HCT116 (cell line): ENCODE measurements at regions not wholly inside any gene's neighbourhood (a gene's known extent, or its start where the extent isn't known, plus 50 kb on each side); places are given as distances from the start of the nearest gene placed in this dataset.
"Not testable (repeated sequence)": the region's sequence is repeated elsewhere in the genome, so short reads cannot be mapped to it uniquely, and the experiment has no call there.

Experiments
- ATAC-seq: fragments of 200-7000 bp; cut with Tn5 transposase; 2 replicates; pipeline ENCODE4 v1.9.1; 2020; ENCODE audit warnings: mild to moderate bottlenecking, moderate library complexity
- BruUV-seq: library from RNA; stranded (reverse); fragments of 400-500 nt; replicated peaks from 2 replicates; lab custom pipeline; 2021; lab: Mats Ljungman, UMichigan
- CTCF ChIA-PET: fragments of 300-600 bp; sonication (Branson Sonifier 250); formaldehyde crosslinking; loops from one replicate; lab custom pipeline; 2021; ENCODE audit warnings: antibody characterized with exemption; lab: Charles Lee
- POLR2A ChIA-PET: fragments of 300-600, 350-600 bp; sonication (Branson Sonifier 250); formaldehyde crosslinking; loops from one replicate; lab custom pipeline; 2021; ENCODE audit warnings: antibody characterized with exemption; lab: Charles Lee
- RAD21 ChIA-PET, 2 experiments: fragments of 300-600 bp; sonication (Branson Sonifier 250); formaldehyde crosslinking; loops; one replicate each; lab custom pipeline; 2023; ENCODE audit warnings: low total read pairs in 2 of 2; ENCODE audit not compliant: uncharacterized antibody in 2 of 2, unreplicated experiment in 2 of 2, low non-redundant PET in 1 of 2; lab: Charles Lee
- DNase-seq: peaks from one replicate; pipeline ENCODE4 v3.0.0-alpha.2; 2010; ENCODE audit warnings: low read depth, low spot score
- H2AFZ ChIP-seq: fragments of 200-600 bp; shearing (Covaris generic), sonication (generic); 2 replicates; pipeline ENCODE4 v1.6.1; 2017; ENCODE audit warnings: low read depth, mixed run types, mixed read lengths, antibody characterized with exemption, low read length; ENCODE audit not compliant: poor library complexity, severe bottlenecking
- H3K27ac ChIP-seq: 2 replicates; pipeline ENCODE4 v1.5.1; 2012; ENCODE audit warnings: low read depth, low read length
- H3K27me3 ChIP-seq: fragments of 200-600 bp; sonication (generic); 2 replicates; pipeline ENCODE4 v1.6.1; 2016; ENCODE audit warnings: mixed run types, low read length, mixed read lengths; ENCODE audit not compliant: insufficient read depth
- H3K36me3 ChIP-seq, 2 experiments: fragments of 200-500 bp in 1 of 2; fragments of 200-600 bp in 1 of 2; sonication (Bioruptor generic) in 1 of 2; sonication (generic) in 1 of 2; 2 replicates each; pipeline versions ENCODE4 v1.5.1 to v1.6.1; 2014 to 2016; ENCODE audit warnings: low read length in 2 of 2, inconsistent platforms in 1 of 2, mixed read lengths in 1 of 2, mixed run types in 1 of 2; ENCODE audit not compliant: insufficient read depth in 2 of 2, control insufficient read depth in 1 of 2
- H3K4me1 ChIP-seq, 2 experiments: fragments of 200-600 bp in 1 of 2; sonication (generic) in 1 of 2; 2 replicates each; pipeline versions ENCODE4 v1.5.1 to v1.6.1; 2012 to 2017; ENCODE audit warnings: low read length in 2 of 2, inconsistent platforms in 1 of 2, mild to moderate bottlenecking in 1 of 2, mixed read lengths in 1 of 2, mixed run types in 1 of 2, moderate library complexity in 1 of 2; ENCODE audit not compliant: insufficient read depth in 2 of 2, control insufficient read depth in 1 of 2
- H3K4me2 ChIP-seq: fragments of 200-600 bp; sonication (generic); 2 replicates; pipeline ENCODE4 v1.6.1; 2017; ENCODE audit warnings: mixed run types, low read length, mixed read lengths
- H3K4me3 ChIP-seq, 2 experiments: fragments of 200-600 bp in 1 of 2; sonication (generic) in 1 of 2; replicated peaks in 1 of 2; 2 replicates each; pipeline ENCODE4 v1.5.1; 2011 to 2016; ENCODE audit warnings: low read length in 2 of 2, control low read depth in 1 of 2, low read depth in 1 of 2, mild to moderate bottlenecking in 1 of 2, mixed read lengths in 1 of 2, mixed run types in 1 of 2
- H3K79me2 ChIP-seq: fragments of 200-600 bp; sonication (generic); 2 replicates; pipeline ENCODE4 v1.6.1; 2017; ENCODE audit warnings: mild to moderate bottlenecking, mixed run types, low read length, moderate library complexity, mixed read lengths; ENCODE audit not compliant: insufficient read depth
- H3K9ac ChIP-seq: fragments of 200-600 bp; sonication (generic); 2 replicates; pipeline ENCODE4 v1.6.1; 2016; ENCODE audit warnings: low read length, mixed read lengths
- H3K9me2 ChIP-seq: fragments of 200-600 bp; sonication (generic), shearing (Covaris generic); 2 replicates; pipeline ENCODE4 v1.6.1; 2017; ENCODE audit warnings: mixed run types, mild to moderate bottlenecking, moderate library complexity; ENCODE audit not compliant: insufficient read depth
- H3K9me3 ChIP-seq, 2 experiments: fragments of 200-500 bp in 1 of 2; fragments of 200-600 bp in 1 of 2; sonication (Bioruptor generic) in 1 of 2; sonication (generic) in 1 of 2; 2 replicates each; pipeline ENCODE4 v1.6.1; 2014 to 2017; ENCODE audit warnings: low read length in 2 of 2, mixed read lengths in 2 of 2, inconsistent platforms in 1 of 2, low read depth in 1 of 2, mild to moderate bottlenecking in 1 of 2, mixed run types in 1 of 2, moderate library complexity in 1 of 2; ENCODE audit not compliant: control insufficient read depth in 1 of 2, insufficient read depth in 1 of 2
- H4K20me1 ChIP-seq: fragments of 200-600 bp; sonication (generic), shearing (Covaris generic); 2 replicates; pipeline ENCODE4 v1.6.1; 2017; ENCODE audit warnings: mixed run types, mild to moderate bottlenecking, moderate library complexity; ENCODE audit not compliant: insufficient read depth
- CBX3 ChIP-seq: IDR thresholded peaks from 2 replicates; pipeline ENCODE4 v1.6.1; 2012; ENCODE audit warnings: low read depth
- EGR1 ChIP-seq: IDR thresholded peaks from 2 replicates; pipeline ENCODE4 v1.6.1; 2012; ENCODE audit warnings: low read depth
- ELF1 ChIP-seq: IDR thresholded peaks from 2 replicates; pipeline ENCODE4 v1.6.1; 2012; ENCODE audit warnings: low read depth, borderline replicate concordance
- EZH2phosphoT487 ChIP-seq: fragments of 200-600 bp; IDR thresholded peaks from 2 replicates; pipeline ENCODE4 v1.6.1; 2018; ENCODE audit warnings: antibody characterized with exemption, borderline replicate concordance
- JUND ChIP-seq: IDR thresholded peaks from 2 replicates; pipeline ENCODE4 v1.6.1; 2012
- POLR2A ChIP-seq: IDR thresholded peaks from 2 replicates; pipeline ENCODE4 v1.7.0; 2011; ENCODE audit warnings: borderline replicate concordance; ENCODE audit not compliant: insufficient read depth, insufficient read length; ENCODE audit errors: extremely low read depth
- RAD21 ChIP-seq: IDR thresholded peaks from 2 replicates; pipeline ENCODE4 v1.6.1; 2012; ENCODE audit warnings: low read depth, mild to moderate bottlenecking
- intact Hi-C: fragments of 100-400 bp; cut with micrococcal nuclease; formaldehyde crosslinking; loops from 2 replicates; pipeline ENCODE4 v1.10.0; 2022

GRCh38 chr5:25515525-25515924, 870.7 kb upstream of the CDH10 start:
- no peak overlapping the region for H3K4me2 ChIP-seq
- no peak for ATAC-seq
- H3K4me3 ChIP-seq, result no peak overlapping the region
- H3K9me3 ChIP-seq, result peaks cover 13 to 14% of the 10 kb centered on the region in 2 experiments; a peak in 2 of 4 replicates
- CTCF ChIA-PET, result no interaction called here
- no peak overlapping the region for H2AFZ ChIP-seq
- TF ChIP-seq CBX3 (no peak), POLR2A (no peak), EZH2phosphoT487 (no peak), EGR1 (no peak), RAD21 (no peak), ELF1 (no peak), JUND (no peak)
- RAD21 ChIA-PET, result no interaction called here
- no peaks in the 10 kb centered on the region for H3K9me2 ChIP-seq
- BruUV-seq, result no TSS peak
- H3K27me3 ChIP-seq, result no peaks in the 10 kb centered on the region
- no peaks in the 10 kb centered on the region for H3K4me1 ChIP-seq
- H3K9ac ChIP-seq, result no peak overlapping the region
- H3K36me3 ChIP-seq, result no peaks in the 10 kb centered on the region
- no peaks in the 10 kb centered on the region for H3K79me2 ChIP-seq
- no peaks in the 10 kb centered on the region for H4K20me1 ChIP-seq
- POLR2A ChIA-PET, result no interaction called here
- DNase-seq, result no peak
- H3K27ac ChIP-seq, result no peak overlapping the region
- intact Hi-C loops, result no loop called here

GRCh38 chr5:25510692-25511091, 865.9 kb upstream of the CDH10 start:
- H3K4me3 ChIP-seq, BruUV-seq, CTCF ChIA-PET, H3K36me3 ChIP-seq, ATAC-seq, RAD21 ChIA-PET, H3K27ac ChIP-seq, H2AFZ ChIP-seq, H4K20me1 ChIP-seq, POLR2A ChIA-PET, H3K27me3 ChIP-seq, intact Hi-C loops, H3K4me1 ChIP-seq, H3K4me2 ChIP-seq, H3K9me3 ChIP-seq, DNase-seq, H3K79me2 ChIP-seq, H3K9ac ChIP-seq, H3K9me2 ChIP-seq: not testable (repeated sequence)

- H4K20me1 ChIP-seq, H2AFZ ChIP-seq, H3K4me2 ChIP-seq, H3K9me2 ChIP-seq, intact Hi-C loops, H3K27ac ChIP-seq, H3K36me3 ChIP-seq, H3K9ac ChIP-seq, CTCF ChIA-PET, RAD21 ChIA-PET, ATAC-seq, H3K4me3 ChIP-seq, DNase-seq, H3K79me2 ChIP-seq, POLR2A ChIA-PET, H3K4me1 ChIP-seq, BruUV-seq, H3K27me3 ChIP-seq: not testable (repeated sequence)
- peaks cover 0 to 14% of the 10 kb centered on the region in 2 experiments; a peak in 2 of 4 replicates for H3K9me3 ChIP-seq
Observed at GRCh38 chr5:25508011-25508410, 863.2 kb upstream of the CDH10 start.
